HepG2 (cell line): ENCODE measurements at regions not wholly inside any gene's neighbourhood (a gene's known extent, or its start where the extent isn't known, plus 50 kb on each side); places are given as distances from the start of the nearest gene placed in this dataset.
A peak's percentile ranks its signal among the peaks of the same experiment; 100 is the strongest.

Source experiments
- ATAC-seq: fragments of 200-7000 bp; cut with Tn5 transposase; 3 replicates; pipeline ENCODE4 v1.9.1; 2020; ENCODE audit warnings: mild to moderate bottlenecking, moderate library complexity
- BruUV-seq: library from RNA; stranded (reverse); fragments of 400-500 nt; replicated peaks from 2 replicates; lab custom pipeline; 2021; lab: Mats Ljungman, UMichigan
- CTCF ChIA-PET: fragments of 300-600 bp; formaldehyde crosslinking; extraction: SDS; loops from one replicate; lab custom pipeline; 2021; ENCODE audit warnings: low total read pairs, inconsistent platforms, low intra/inter-chr PET ratio; lab: Yijun Ruan, JAX
- POLR2A ChIA-PET: fragments of 350-600 bp; sonication (Branson Sonifier 250); formaldehyde crosslinking; loops from one replicate; lab custom pipeline; 2020; ENCODE audit warnings: antibody characterized with exemption, inconsistent platforms; lab: Yijun Ruan, JAX
- DNase-seq: peaks from one replicate; pipeline ENCODE4 v3.0.0-alpha.2; 2015; ENCODE audit warnings: low spot score
- FAIRE-seq: peaks from 3 replicates; lab custom pipeline; 2011; peaks lifted over from hg19 to GRCh38; lab: Jason Lieb, UNC
- H2AFZ ChIP-seq: one replicate; pipeline ENCODE4 v1.6.1; 2011; ENCODE audit warnings: low read length, inconsistent platforms
- H3K27ac ChIP-seq: fragments of 300-600 bp; 3 replicates; pipeline ENCODE4 v1.8.0; 2011; ENCODE audit warnings: mixed run types, mild to moderate bottlenecking, mixed read lengths, low read length, inconsistent platforms; ENCODE audit not compliant: insufficient read depth; ENCODE audit errors: extremely low read length
- H3K27me3 ChIP-seq, 2 experiments: fragments of 200-600 bp in 1 of 2; 2 replicates in 1 of 2; 3 replicates in 1 of 2; pipeline versions ENCODE4 v1.6.0 to v1.8.0; 2011; ENCODE audit warnings: low read length in 2 of 2, mild to moderate bottlenecking in 2 of 2, moderate library complexity in 2 of 2, inconsistent platforms in 1 of 2; ENCODE audit not compliant: insufficient read depth in 2 of 2, control insufficient read depth in 1 of 2
- H3K36me3 ChIP-seq, 2 experiments: fragments of 200-600 bp in 1 of 2; replicated peaks in 1 of 2; 2 replicates in 1 of 2; 3 replicates in 1 of 2; pipeline versions ENCODE4 v1.5.1 to v1.8.0; 2011; ENCODE audit warnings: low read length in 2 of 2, inconsistent platforms in 1 of 2; ENCODE audit not compliant: insufficient read depth in 2 of 2, control insufficient read depth in 1 of 2
- H3K4me1 ChIP-seq: 2 replicates; pipeline ENCODE4 v1.5.1; 2012; ENCODE audit warnings: low read length, inconsistent platforms; ENCODE audit not compliant: insufficient read depth
- H3K4me2 ChIP-seq: 2 replicates; pipeline ENCODE4 v1.6.0; 2011; ENCODE audit warnings: low read depth, low read length, inconsistent platforms
- H3K4me3 ChIP-seq, 3 experiments: fragments of 200-600 bp in 1 of 3; sonication (generic), shearing (Covaris generic) in 1 of 3; replicated peaks in 1 of 3; 2 replicates each; pipeline ENCODE4 v1.5.1; 2011 to 2016; ENCODE audit warnings: low read length in 3 of 3, inconsistent platforms in 2 of 3, low read depth in 2 of 3, mild to moderate bottlenecking in 2 of 3, control low read depth in 1 of 3, mixed read lengths in 1 of 3; ENCODE audit not compliant: insufficient read depth in 1 of 3
- H3K79me2 ChIP-seq: one replicate; pipeline ENCODE4 v1.6.1; 2011; ENCODE audit warnings: low read length, inconsistent platforms; ENCODE audit not compliant: insufficient read depth
- H3K9ac ChIP-seq: 2 replicates; pipeline ENCODE4 v1.6.0; 2011; ENCODE audit warnings: mild to moderate bottlenecking, low read depth, low read length, inconsistent platforms; ENCODE audit not compliant: insufficient read depth
- H3K9me3 ChIP-seq: 2 replicates; pipeline ENCODE4 v1.5.1; 2012; ENCODE audit warnings: mild to moderate bottlenecking, low read length
- H4K20me1 ChIP-seq: 2 replicates; pipeline ENCODE4 v1.6.0; 2011; ENCODE audit warnings: inconsistent platforms, mild to moderate bottlenecking, low read length, moderate library complexity; ENCODE audit not compliant: insufficient read depth
- ATF7 ChIP-seq, 2 experiments: fragments of 450-650 bp in 1 of 2; sonication (generic) in 1 of 2; formaldehyde crosslinking in 1 of 2; IDR thresholded peaks; 2 replicates each; pipeline versions ENCODE4 v1.4.0 to v1.6.1; 2016 to 2020; ENCODE audit warnings: antibody characterized with exemption in 1 of 2, mild to moderate bottlenecking in 1 of 2, missing genetic modification reagents in 1 of 2
- CREB1 ChIP-seq, 2 experiments: fragments of 450-650 bp in 1 of 2; IDR thresholded peaks; 2 replicates each; pipeline ENCODE4 v1.6.1; 2016 to 2017; ENCODE audit warnings: control low read depth in 1 of 2, mild to moderate bottlenecking in 1 of 2, missing compliant biosample characterization in 1 of 2, missing genetic modification characterization in 1 of 2
- FOXK2 ChIP-seq: fragments of 450-650 bp; IDR thresholded peaks from 2 replicates; pipeline ENCODE4 v1.6.1; 2016
- FOXM1 ChIP-seq: sonication (generic); formaldehyde crosslinking; IDR thresholded peaks from 2 replicates; pipeline ENCODE4 v1.5.0; 2020; ENCODE audit warnings: missing genetic modification reagents
- HMG20A ChIP-seq: IDR thresholded peaks from 2 replicates; pipeline ENCODE4 v1.6.1; 2016; ENCODE audit warnings: borderline replicate concordance
- HMG20B ChIP-seq: conservative IDR thresholded peaks from 2 replicates; pipeline ENCODE4 v1.6.1; 2016; ENCODE audit warnings: missing genetic modification reagents, missing compliant biosample characterization
- MTA1 ChIP-seq: sonication (generic); formaldehyde crosslinking; IDR thresholded peaks from 2 replicates; pipeline ENCODE4 v1.4.0; 2020; ENCODE audit warnings: missing genetic modification reagents, mild to moderate bottlenecking, borderline replicate concordance
- RXRB ChIP-seq: IDR thresholded peaks from 2 replicates; pipeline ENCODE4 v1.6.1; 2016; ENCODE audit warnings: borderline replicate concordance, missing genetic modification reagents, missing compliant biosample characterization
- SMAD1 ChIP-seq: sonication (generic); formaldehyde crosslinking; IDR thresholded peaks from 2 replicates; pipeline ENCODE4 v1.4.0; 2020; ENCODE audit warnings: missing genetic modification reagents, low read depth, mild to moderate bottlenecking, borderline replicate concordance
- TCF7L2 ChIP-seq: IDR thresholded peaks from 2 replicates; pipeline ENCODE4 v1.6.1; 2011; ENCODE audit warnings: mild to moderate bottlenecking, low read depth, low read length, moderate library complexity
- ZNF354B ChIP-seq: sonication (generic); formaldehyde crosslinking; IDR thresholded peaks from 2 replicates; pipeline ENCODE4 v1.8.0; 2022; ENCODE audit warnings: mild to moderate bottlenecking, missing genetic modification reagents
- ZNF496 ChIP-seq: sonication (generic); formaldehyde crosslinking; IDR thresholded peaks from 2 replicates; pipeline ENCODE4 v1.8.1; 2023; ENCODE audit warnings: mild to moderate bottlenecking, moderate library complexity, missing genetic modification reagents; ENCODE audit not compliant: insufficient replicate concordance
- ZNF543 ChIP-seq: sonication (generic); formaldehyde crosslinking; IDR thresholded peaks from 2 replicates; pipeline ENCODE4 v1.4.0; 2020; ENCODE audit warnings: mild to moderate bottlenecking, missing genetic modification reagents
- ZNF547 ChIP-seq: sonication (generic); formaldehyde crosslinking; IDR thresholded peaks from 2 replicates; pipeline ENCODE4 v1.5.1; 2020; ENCODE audit warnings: mild to moderate bottlenecking, missing genetic modification reagents
- ZNF788 ChIP-seq: sonication (generic); formaldehyde crosslinking; IDR thresholded peaks from 2 replicates; pipeline ENCODE4 v1.5.0; 2020; ENCODE audit warnings: mild to moderate bottlenecking, missing genetic modification reagents, borderline replicate concordance
- ZSCAN21 ChIP-seq: sonication (generic); formaldehyde crosslinking; IDR thresholded peaks from 2 replicates; pipeline ENCODE4 v1.8.0; 2022; ENCODE audit warnings: mild to moderate bottlenecking, missing genetic modification reagents, moderate library complexity, borderline replicate concordance
- WGBS: methylation state at CpG from one replicate; pipeline ENCODE4 v1.1.6; 2017; ENCODE audit warnings: low lambda C conversion rate; 5-methylcytosine and 5-hydroxymethylcytosine counted together
- in situ Hi-C: cut with HindIII; loops from 2 replicates; pipeline ENCODE4 v1.10.0; 2017; ENCODE audit warnings: low pct_unique_long_range_greater_than_20kb; ENCODE audit not compliant: extremely low pct_ligation_motif_present
- intact Hi-C: fragments of 100-400 bp; cut with micrococcal nuclease; formaldehyde crosslinking; loops from one replicate; pipeline ENCODE4 v1.10.0; 2022; ENCODE audit not compliant: unreplicated experiment
- TF ChIP-seq, protein P1 (sequence below): sonication (generic); formaldehyde crosslinking; IDR thresholded peaks from 2 replicates; pipeline ENCODE4; 2020; ENCODE audit warnings: missing genetic modification reagents, mild to moderate bottlenecking, borderline replicate concordance

DNA sequence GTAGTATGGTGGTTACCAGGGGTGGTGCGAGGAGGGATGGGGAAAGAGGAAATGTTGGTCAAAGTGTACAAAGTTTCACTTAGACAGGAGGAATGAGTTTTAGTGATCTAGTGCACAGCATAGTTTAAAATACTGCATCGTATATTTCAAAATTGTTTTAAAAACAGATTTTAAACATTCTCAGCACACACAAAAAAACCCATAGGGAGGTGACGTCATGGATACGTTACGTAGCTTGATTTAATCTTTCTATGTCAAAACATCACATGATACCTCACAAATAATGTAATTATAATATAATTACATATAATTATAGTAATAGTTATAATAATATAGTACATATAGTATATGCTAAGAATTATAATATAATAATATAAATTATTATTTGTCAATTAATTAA, 614.2 kb downstream of the TMEM114 start:
- in situ Hi-C loops, result no loop called here
- ATAC-seq (no peak), DNase-seq (no peak), FAIRE-seq (no peak)
- Histone ChIP-seq H3K36me3 (no peaks in the 10 kb centered on the region), H2AFZ (no peak overlapping the region), H3K79me2 (no peaks in the 10 kb centered on the region), H3K27ac (no peak overlapping the region), H3K27me3 (no peaks in the 10 kb centered on the region), H4K20me1 (no peaks in the 10 kb centered on the region), H3K9me3 (peaks cover 8% of the 10 kb centered on the region; the same call in 1 of the 2 replicates), H3K4me3 (no peak overlapping the region), H3K9ac (no peak overlapping the region), H3K4me2 (no peak overlapping the region), H3K4me1 (no peaks in the 10 kb centered on the region)
- no TSS peak for BruUV-seq
- ChIA-PET CTCF (no interaction called here), POLR2A (no interaction called here)
- intact Hi-C loops, result no loop called here
- no peak for TF ChIP-seq MTA1
- peak; percentile 98 for TF ChIP-seq ATF7 (IDR thresholded peaks at IDR 0.05)
- no peak for TF ChIP-seq ATF7 (CRISPR knock-in tag; IDR thresholded peaks at IDR 0.05)
- peak; percentile 91 for TF ChIP-seq CREB1 (IDR thresholded peaks at IDR 0.05)
- TF ChIP-seq CREB1 (CRISPR knock-in tag; IDR thresholded peaks at IDR 0.05), result no peak
- TF ChIP-seq ZNF354B (CRISPR knock-in tag), result no peak
- 41% methylated on average over 5 of the region's 5 CpGs for WGBS

DNA sequence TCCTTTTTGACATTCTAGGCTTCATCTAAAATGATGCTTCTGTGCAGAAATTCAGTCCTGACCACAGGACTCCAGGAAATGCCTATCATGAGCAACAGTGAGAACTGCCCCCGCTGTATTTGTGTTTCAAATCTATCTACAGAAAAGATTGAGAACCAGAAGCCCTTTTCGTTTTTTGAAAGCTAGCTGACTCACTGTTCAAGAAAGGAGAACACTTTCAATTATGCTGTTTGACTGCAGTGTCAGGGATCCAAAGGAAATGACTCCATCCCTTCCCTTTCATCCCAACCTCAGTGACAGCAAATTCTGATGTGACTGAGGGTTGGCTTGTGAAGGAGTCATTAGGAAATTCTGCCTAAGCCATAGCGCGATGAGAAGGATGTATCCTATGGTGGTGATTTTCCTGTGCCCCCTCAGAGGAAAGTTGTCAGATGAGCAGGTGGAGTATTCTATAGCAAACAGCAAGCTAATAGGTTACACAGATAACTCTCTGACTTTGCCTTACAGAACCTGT, 622.3 kb downstream of the TMEM114 start:
- WGBS, result 39% methylated on average over 4 of the region's 4 CpGs
- TF ChIP-seq HMG20A (CRISPR knock-in tag) (no peak), ZSCAN21 (CRISPR knock-in tag) (no peak), ZNF543 (CRISPR knock-in tag) (no peak), FOXM1 (CRISPR knock-in tag) (no peak), SMAD1 (no peak), TCF7L2 (no peak), RXRB (CRISPR knock-in tag) (no peak), ZNF788 (no peak), HMG20B (CRISPR knock-in tag) (no peak), ZNF547 (CRISPR knock-in tag) (no peak), FOXK2 (no peak), ZNF496 (CRISPR knock-in tag) (no peak)
- TF ChIP-seq, protein P1, sequence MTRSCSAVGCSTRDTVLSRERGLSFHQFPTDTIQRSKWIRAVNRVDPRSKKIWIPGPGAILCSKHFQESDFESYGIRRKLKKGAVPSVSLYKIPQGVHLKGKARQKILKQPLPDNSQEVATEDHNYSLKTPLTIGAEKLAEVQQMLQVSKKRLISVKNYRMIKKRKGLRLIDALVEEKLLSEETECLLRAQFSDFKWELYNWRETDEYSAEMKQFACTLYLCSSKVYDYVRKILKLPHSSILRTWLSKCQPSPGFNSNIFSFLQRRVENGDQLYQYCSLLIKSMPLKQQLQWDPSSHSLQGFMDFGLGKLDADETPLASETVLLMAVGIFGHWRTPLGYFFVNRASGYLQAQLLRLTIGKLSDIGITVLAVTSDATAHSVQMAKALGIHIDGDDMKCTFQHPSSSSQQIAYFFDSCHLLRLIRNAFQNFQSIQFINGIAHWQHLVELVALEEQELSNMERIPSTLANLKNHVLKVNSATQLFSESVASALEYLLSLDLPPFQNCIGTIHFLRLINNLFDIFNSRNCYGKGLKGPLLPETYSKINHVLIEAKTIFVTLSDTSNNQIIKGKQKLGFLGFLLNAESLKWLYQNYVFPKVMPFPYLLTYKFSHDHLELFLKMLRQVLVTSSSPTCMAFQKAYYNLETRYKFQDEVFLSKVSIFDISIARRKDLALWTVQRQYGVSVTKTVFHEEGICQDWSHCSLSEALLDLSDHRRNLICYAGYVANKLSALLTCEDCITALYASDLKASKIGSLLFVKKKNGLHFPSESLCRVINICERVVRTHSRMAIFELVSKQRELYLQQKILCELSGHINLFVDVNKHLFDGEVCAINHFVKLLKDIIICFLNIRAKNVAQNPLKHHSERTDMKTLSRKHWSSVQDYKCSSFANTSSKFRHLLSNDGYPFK (CRISPR knock-in tag), result no peak

More for the DNA sequence above, 622.3 kb downstream of the TMEM114 start:
- no peaks in the 10 kb centered on the region for H4K20me1 ChIP-seq
- no peak overlapping the region for H2AFZ ChIP-seq
- ChIA-PET POLR2A (no interaction called here), CTCF (no interaction called here)
- FAIRE-seq (no peak), DNase-seq (no peak), ATAC-seq (no peak)
- no peaks in the 10 kb centered on the region for H3K27me3 ChIP-seq
- no peak overlapping the region for H3K4me3 ChIP-seq
- H3K36me3 ChIP-seq, result no peaks in the 10 kb centered on the region
- peaks cover 6% of the 10 kb centered on the region; the same call in 1 of the 2 replicates for H3K9me3 ChIP-seq
- H3K4me2 ChIP-seq, result no peak overlapping the region
- no peaks in the 10 kb centered on the region for H3K4me1 ChIP-seq
- in situ Hi-C loops (no loop called here), intact Hi-C loops (no loop called here)
- no peak overlapping the region for H3K9ac ChIP-seq
- BruUV-seq, result no TSS peak
- H3K79me2 ChIP-seq, result no peaks in the 10 kb centered on the region
- H3K27ac ChIP-seq, result no peak overlapping the region
